K562 (cell line): ENCODE measurements at regions not wholly inside any gene's neighbourhood (a gene's known extent, or its start where the extent isn't known, plus 50 kb on each side); places are given as distances from the start of the nearest gene placed in this dataset.

Experiments used
- ATAC-seq: fragments of 200-7000 bp; cut with Tn5 transposase; 3 replicates; pipeline ENCODE4 v1.9.1; 2020; ENCODE audit warnings: moderate library complexity
- BruUV-seq: library from RNA; stranded (reverse); fragments of 400-500 nt; replicated peaks from 2 replicates; lab custom pipeline; 2021; lab: Mats Ljungman, UMichigan
- CTCF ChIA-PET: fragments of 300-600 bp; formaldehyde crosslinking; extraction: SDS; loops from one replicate; lab custom pipeline; 2021; ENCODE audit warnings: low intra/inter-chr PET ratio; lab: Yijun Ruan, JAX
- POLR2A ChIA-PET: fragments of 300-600, 350-650 bp; sonication (Branson Sonifier 250); formaldehyde crosslinking; extraction: SDS; loops from one replicate; lab custom pipeline; 2021; ENCODE audit warnings: antibody characterized with exemption, inconsistent platforms; lab: Yijun Ruan, JAX
- DNase-seq, 4 experiments: peaks; one replicate each; pipeline versions ENCODE4 v3.0.0 to v3.0.0-alpha.2; 2011 to 2018; ENCODE audit warnings: low spot score in 3 of 4, mixed read lengths in 3 of 4; ENCODE audit errors: extremely low read depth in 1 of 4
- FAIRE-seq: peaks from 2 replicates; lab custom pipeline; 2011; peaks lifted over from hg19 to GRCh38; lab: Jason Lieb, UNC
- H2AFZ ChIP-seq: 2 replicates; pipeline ENCODE4 v1.6.0; 2011; ENCODE audit warnings: low read depth, low read length, control low read depth, inconsistent platforms
- H3K27ac ChIP-seq: fragments of 200-600 bp; 3 replicates; pipeline ENCODE4 v1.8.0; 2011; ENCODE audit warnings: low read depth, mild to moderate bottlenecking, control low read depth, inconsistent platforms, low read length, moderate library complexity, mixed read lengths; ENCODE audit errors: extremely low read depth
- H3K27me3 ChIP-seq, 2 experiments: fragments of 300-600 bp in 1 of 2; 2 replicates in 1 of 2; 3 replicates in 1 of 2; pipeline versions ENCODE4 v1.6.0 to v1.8.0; 2011; ENCODE audit warnings: inconsistent platforms in 2 of 2, low read length in 2 of 2, mild to moderate bottlenecking in 1 of 2, mixed read lengths in 1 of 2, moderate library complexity in 1 of 2; ENCODE audit not compliant: control insufficient read depth in 2 of 2, insufficient read depth in 2 of 2
- H3K36me3 ChIP-seq: fragments of 300-600 bp; 3 replicates; pipeline ENCODE4 v1.8.0; 2011; ENCODE audit warnings: mild to moderate bottlenecking, low read length, inconsistent platforms; ENCODE audit not compliant: control insufficient read depth, insufficient read depth
- H3K4me1 ChIP-seq, 2 experiments: fragments of 200-600 bp in 1 of 2; replicated peaks in 1 of 2; 2 replicates in 1 of 2; 3 replicates in 1 of 2; pipeline versions ENCODE4 v1.5.1 to v1.8.0; 2011; ENCODE audit warnings: inconsistent platforms in 2 of 2, low read length in 2 of 2, mild to moderate bottlenecking in 1 of 2, mixed read lengths in 1 of 2, moderate library complexity in 1 of 2; ENCODE audit not compliant: control insufficient read depth in 2 of 2, insufficient read depth in 2 of 2
- H3K4me2 ChIP-seq: 2 replicates; pipeline ENCODE4 v1.6.1; 2011; ENCODE audit warnings: low read length, control low read depth, inconsistent platforms, mixed read lengths; ENCODE audit not compliant: insufficient read depth
- H3K4me3 ChIP-seq: fragments of 200-600 bp; sonication (generic), shearing (Covaris generic); 2 replicates; pipeline ENCODE4 v1.5.1; 2016; ENCODE audit warnings: control low read depth, inconsistent platforms
- H3K79me2 ChIP-seq: fragments of 200-600 bp; 3 replicates; pipeline ENCODE4 v1.8.0; 2011; ENCODE audit warnings: low read length, inconsistent platforms; ENCODE audit not compliant: control insufficient read depth, insufficient read depth
- H3K9ac ChIP-seq, 2 experiments: 2 replicates each; pipeline versions ENCODE4 v1.6.0 to v1.6.1; 2011; ENCODE audit warnings: low read depth in 2 of 2, low read length in 2 of 2, control low read depth in 1 of 2, inconsistent platforms in 1 of 2, mild to moderate bottlenecking in 1 of 2, mixed read lengths in 1 of 2; ENCODE audit not compliant: insufficient read depth in 1 of 2
- H3K9me1 ChIP-seq: one replicate; pipeline ENCODE4 v1.6.0; 2011; ENCODE audit warnings: inconsistent platforms, mild to moderate bottlenecking, low read length, moderate library complexity; ENCODE audit not compliant: control insufficient read depth, insufficient read depth
- H3K9me3 ChIP-seq: replicated peaks from 2 replicates; pipeline ENCODE4 v1.5.1; 2011; ENCODE audit warnings: low read depth, low read length, inconsistent platforms; ENCODE audit not compliant: control insufficient read depth, insufficient read depth
- H4K20me1 ChIP-seq: replicated peaks from 2 replicates; pipeline ENCODE4 v1.6.1; 2011; ENCODE audit warnings: low read length, inconsistent platforms, mixed read lengths; ENCODE audit not compliant: control insufficient read depth, insufficient read depth
- BRCA1 ChIP-seq, 2 experiments: fragments of 450-650 bp in 1 of 2; sonication (generic) in 1 of 2; formaldehyde crosslinking in 1 of 2; IDR thresholded peaks; 2 replicates each; pipeline versions ENCODE4 v1.5.0 to v1.6.1; 2017 to 2020; ENCODE audit warnings: mild to moderate bottlenecking in 1 of 2, missing genetic modification reagents in 1 of 2
- CBFB ChIP-seq: sonication (generic); formaldehyde crosslinking; IDR thresholded peaks from 2 replicates; pipeline ENCODE4 v1.4.0; 2020; ENCODE audit warnings: mild to moderate bottlenecking, missing genetic modification reagents
- DNMT1 ChIP-seq: fragments of 450-650 bp; IDR thresholded peaks from 2 replicates; pipeline ENCODE4 v1.6.1; 2016; ENCODE audit warnings: antibody characterized with exemption, mild to moderate bottlenecking
- ERF ChIP-seq: fragments of 450-650 bp; formaldehyde crosslinking; IDR thresholded peaks from 2 replicates; pipeline ENCODE4 v1.4.0; 2020; ENCODE audit warnings: mild to moderate bottlenecking, mixed read lengths
- HBP1 ChIP-seq: fragments of 450-650 bp; formaldehyde crosslinking; IDR thresholded peaks from 2 replicates; pipeline ENCODE4 v1.4.0; 2022; ENCODE audit warnings: missing genetic modification characterization
- LCOR ChIP-seq: sonication (generic); formaldehyde crosslinking; IDR thresholded peaks from 2 replicates; pipeline ENCODE4 v1.8.0; 2022; ENCODE audit warnings: mild to moderate bottlenecking, missing genetic modification reagents
- MTA1 ChIP-seq: fragments of 450-650 bp; IDR thresholded peaks from 2 replicates; pipeline ENCODE4 v1.6.1; 2017; ENCODE audit warnings: borderline replicate concordance
- MXI1 ChIP-seq: IDR thresholded peaks from 2 replicates; pipeline ENCODE4 v1.6.1; 2011; ENCODE audit warnings: low read depth, mild to moderate bottlenecking, improper control_type of control experiment, low read length
- PCBP1 ChIP-seq: fragments of 200-400 bp; formaldehyde crosslinking; IDR thresholded peaks from 2 replicates; pipeline ENCODE4 v1.6.1; 2018; ENCODE audit warnings: mild to moderate bottlenecking, low read depth, low read length; ENCODE audit not compliant: poor library complexity, severe bottlenecking
- RAD51 ChIP-seq: fragments of 450-650 bp; IDR thresholded peaks from 2 replicates; pipeline ENCODE4 v1.7.1; 2016; ENCODE audit warnings: low read depth, mild to moderate bottlenecking, borderline replicate concordance
- SETDB1 ChIP-seq: IDR thresholded peaks from one replicate; pipeline ENCODE4 v1.6.1; 2012; ENCODE audit warnings: low read length, control low read depth, inconsistent platforms
- TBL1XR1 ChIP-seq, 2 experiments: IDR thresholded peaks; 2 replicates each; pipeline ENCODE4 v1.6.1; 2012; ENCODE audit warnings: improper control_type of control experiment in 2 of 2, low read length in 2 of 2, mild to moderate bottlenecking in 1 of 2
- UBTF ChIP-seq, 2 experiments: IDR thresholded peaks; 2 replicates each; pipeline ENCODE4 v1.6.1; 2012; ENCODE audit warnings: improper control_type of control experiment in 2 of 2, low read depth in 2 of 2, low read length in 2 of 2, borderline replicate concordance in 1 of 2
- ZNF354B ChIP-seq: fragments of 250-450 bp; sonication (Bioruptor Pico); IDR thresholded peaks from 2 replicates; pipeline ENCODE4 v1.4.0; 2020
- ZNF79 ChIP-seq: fragments of 250-450 bp; sonication (Bioruptor Pico); IDR thresholded peaks from 2 replicates; pipeline ENCODE4 v1.4.0; 2020; ENCODE audit warnings: low read depth, mild to moderate bottlenecking, moderate library complexity
- WGBS: fragments of 100-300 bp; shearing (Covaris generic); methylation state at CpG from one replicate; pipeline ENCODE4 v1.1.6; 2016; ENCODE audit warnings: low coverage, mixed read lengths; ENCODE audit not compliant: insufficient coverage; ENCODE audit errors: missing lambda C conversion rate; 5-methylcytosine and 5-hydroxymethylcytosine counted together
- in situ Hi-C: fragments of 300-500 bp; cut with MboI; formaldehyde crosslinking; loops from 4 replicates; pipeline ENCODE4 v1.15.0; 2018; ENCODE audit warnings: inconsistent platforms, mixed read lengths
- intact Hi-C: fragments of 100-400 bp; cut with micrococcal nuclease; formaldehyde crosslinking; loops from 2 replicates; pipeline ENCODE4 v1.14.2; 2022

DNA sequence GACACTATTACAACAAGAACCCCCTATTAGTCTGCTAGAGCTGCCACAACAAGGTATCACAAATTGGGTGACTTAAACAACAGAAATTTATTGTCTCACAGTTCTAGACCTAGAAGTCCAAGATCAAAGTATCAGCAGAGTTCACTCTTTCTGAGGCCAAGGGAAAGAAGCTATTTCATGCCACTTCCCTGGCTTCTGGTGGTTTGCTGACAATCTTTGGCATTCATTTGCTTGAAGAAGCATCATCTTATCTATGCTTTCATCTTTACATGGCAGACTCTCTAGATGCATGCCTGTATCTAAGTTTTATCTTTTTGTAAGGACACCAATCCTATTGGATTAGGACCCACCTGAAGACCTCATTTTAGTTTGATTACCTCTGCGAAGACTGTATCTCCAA, 296.8 kb upstream of the MARCKS start:
- no peaks in the 10 kb centered on the region for H4K20me1 ChIP-seq
- H3K27ac ChIP-seq, result no peak overlapping the region
- no TSS peak for BruUV-seq
- no peaks in the 10 kb centered on the region for H3K79me2 ChIP-seq
- peaks cover 0 to 7% of the 10 kb centered on the region in 2 experiments; a peak in 1 of 5 replicates for H3K27me3 ChIP-seq
- no peaks in the 10 kb centered on the region for H3K9me3 ChIP-seq
- H3K9ac ChIP-seq, result no peak overlapping the region
- WGBS, result 0% methylated on average over 1 of the region's 1 CpG
- H3K4me2 ChIP-seq, result no peak overlapping the region
- ATAC-seq (no peak), DNase-seq (no peak), FAIRE-seq (no peak)
- H3K36me3 ChIP-seq, result no peaks in the 10 kb centered on the region
- H3K4me3 ChIP-seq, result no peak overlapping the region
- POLR2A ChIA-PET, result no interaction called here
- H2AFZ ChIP-seq, result no peak overlapping the region
- no peaks in the 10 kb centered on the region for H3K9me1 ChIP-seq
- TF ChIP-seq ZNF354B (CRISPR knock-in tag), result no peak
- no peaks in the 10 kb centered on the region for H3K4me1 ChIP-seq
- intact Hi-C loops, result no loop called here
- in situ Hi-C loops, result no loop called here
- CTCF ChIA-PET, result no interaction called here

DNA sequence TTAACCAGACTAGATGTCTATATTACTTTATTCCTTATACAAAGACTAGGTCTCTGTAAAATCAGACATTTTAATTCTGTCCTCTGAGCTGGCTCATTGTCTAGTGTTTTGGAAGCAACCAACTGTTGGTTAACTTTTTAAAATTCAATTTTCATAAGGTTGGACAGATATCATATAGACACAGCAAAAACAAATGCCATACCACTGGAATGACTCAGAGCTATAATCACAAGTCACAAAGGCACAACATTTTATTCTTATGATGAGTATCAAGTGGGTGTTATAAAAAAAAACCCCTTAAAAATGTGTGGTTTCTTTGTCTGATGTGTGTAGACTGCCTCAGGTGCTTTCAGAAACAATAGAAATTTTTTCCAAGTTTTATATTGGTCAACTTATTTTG, 296.2 kb upstream of the MARCKS start:
- no peak for ATAC-seq
- H3K9me1 ChIP-seq, result no peaks in the 10 kb centered on the region
- no peaks in the 10 kb centered on the region for H3K9me3 ChIP-seq
- H3K79me2 ChIP-seq, result no peaks in the 10 kb centered on the region
- no peaks in the 10 kb centered on the region for H3K36me3 ChIP-seq
- no peak for DNase-seq
- H2AFZ ChIP-seq, result no peak overlapping the region
- no peak overlapping the region for H3K4me3 ChIP-seq
- no peak overlapping the region for H3K4me2 ChIP-seq
- TF ChIP-seq LCOR (CRISPR knock-in tag), result no peak
- TF ChIP-seq HBP1 (CRISPR knock-in tag), result no peak
- no peak for TF ChIP-seq MTA1
- TF ChIP-seq DNMT1, result no peak
- TF ChIP-seq MXI1, result no peak
- no peak for TF ChIP-seq SETDB1
- TF ChIP-seq UBTF (IDR thresholded peaks at IDR 0.05; ENCODE audit: borderline replicate concordance in 1 of 2, low read depth in 2 of 2, low read length in 2 of 2), result no peak
- no peak for TF ChIP-seq ZNF79 (CRISPR knock-in tag)
- TF ChIP-seq ERF (CRISPR knock-in tag), result no peak
- TF ChIP-seq RAD51, result no peak
- no peak for TF ChIP-seq PCBP1
- TF ChIP-seq BRCA1 (IDR thresholded peaks at IDR 0.05), result no peak
- no peak for TF ChIP-seq BRCA1 (CRISPR knock-in tag; IDR thresholded peaks at IDR 0.05)
- no peak for TF ChIP-seq TBL1XR1 (IDR thresholded peaks at IDR 0.05; ENCODE audit: low read length in 2 of 2)
- no peak for TF ChIP-seq CBFB (CRISPR knock-in tag)
- no peaks in the 10 kb centered on the region for H4K20me1 ChIP-seq
- H3K9ac ChIP-seq, result no peak overlapping the region
- H3K27ac ChIP-seq, result no peak overlapping the region
- intact Hi-C loops, result no loop called here
- ChIA-PET POLR2A (no interaction called here), CTCF (no interaction called here)
- in situ Hi-C loops, result no loop called here
- no peaks in the 10 kb centered on the region for H3K4me1 ChIP-seq
- H3K27me3 ChIP-seq, result peaks cover 0 to 7% of the 10 kb centered on the region in 2 experiments; a peak in 1 of 5 replicates
- no TSS peak for BruUV-seq
- FAIRE-seq, result no peak
